ENCODE measurements at regions not wholly inside any gene's neighbourhood (a gene's known extent, or its start where the extent isn't known, plus 50 kb on each side); places are given as distances from the start of the nearest gene placed in this dataset.
"Not testable (repeated sequence)": the region's sequence is repeated elsewhere in the genome, so short reads cannot be mapped to it uniquely, and the experiment has no call there.

GRCh38 chr4:157775971-157776370 is 396.9 kb downstream of the GASK1B start:
- DNase-seq: no peak

GRCh38 chr4:157772907-157773306 is 399.9 kb downstream of the GASK1B start:
- no peak for DNase-seq

GRCh38 chr4:157768419-157768818 is 404.4 kb downstream of the GASK1B start:
- no peak for DNase-seq

DNA sequence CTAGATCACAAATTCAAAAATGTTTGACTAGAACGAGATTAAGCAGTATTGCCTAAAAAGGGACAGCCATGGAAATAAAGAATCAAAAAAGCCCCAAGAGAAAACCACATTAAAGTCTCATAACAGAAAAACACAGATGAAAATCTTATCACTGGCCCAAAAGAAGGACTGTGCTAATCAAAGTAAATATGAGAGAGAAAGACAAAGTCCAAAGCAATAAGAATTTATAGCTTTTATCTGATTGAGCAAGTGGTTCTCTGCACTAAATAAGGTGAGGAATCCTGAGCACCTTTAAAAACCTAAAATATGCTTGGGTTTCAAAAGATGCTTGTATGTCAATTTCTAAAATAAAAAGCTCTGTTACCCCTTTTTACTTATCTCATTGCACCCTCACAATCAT is 409.3 kb downstream of the GASK1B start:
- DNase-seq: no peak

- DNase-seq: no peak
These were observed 418.4 kb downstream of the GASK1B start for GRCh38 chr4:157754410-157754809.

GRCh38 chr4:157751631-157752030 is 421.2 kb downstream of the GASK1B start:
- DNase-seq: no peak

DNA sequence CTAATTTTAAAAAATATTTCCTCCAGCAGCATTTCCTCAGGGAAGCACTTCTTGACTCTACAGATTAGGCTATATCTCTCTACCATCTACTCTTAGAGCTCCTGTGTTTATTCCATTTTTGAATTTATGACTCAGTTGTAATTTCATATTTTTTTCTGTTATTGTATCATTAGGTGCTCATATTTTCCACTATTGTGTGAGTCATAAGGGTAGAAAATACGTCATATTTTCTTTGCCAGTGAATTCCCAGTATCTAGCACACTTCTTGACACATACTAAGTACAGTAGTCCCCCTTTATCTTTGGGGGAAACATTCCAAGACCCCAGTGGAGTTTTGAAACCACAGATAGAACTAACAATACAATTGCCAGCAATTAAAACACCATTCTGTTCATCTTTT is 431.2 kb downstream of the GASK1B start:
- DNase-seq: no peak

GRCh38 chr4:157739242-157739641 is 433.6 kb downstream of the GASK1B start:
- no peak for DNase-seq

DNA sequence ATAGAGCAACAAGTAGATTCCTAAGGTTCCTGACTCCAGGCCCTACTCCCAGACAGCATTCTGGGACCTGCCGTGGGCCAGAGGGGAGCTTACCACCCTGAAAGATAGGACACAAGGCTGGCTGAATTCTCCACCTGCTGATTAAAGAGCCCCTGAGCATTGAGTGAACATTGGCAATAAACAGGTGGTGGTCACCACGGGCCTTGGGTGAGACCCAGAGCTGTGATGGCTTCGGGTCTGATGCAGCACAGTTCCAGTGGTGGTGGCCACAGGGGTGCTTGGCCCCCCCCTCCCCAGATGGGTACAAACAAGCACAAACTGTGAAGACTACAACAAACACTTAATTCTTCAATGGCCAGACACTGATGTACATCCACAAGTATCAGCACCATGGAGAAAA is 444.6 kb downstream of the GASK1B start:
- DNase-seq: no peak

GRCh38 chr4:157727163-157727562 is 445.7 kb downstream of the GASK1B start:
- DNase-seq: no peak

- DNase-seq: no peak
These were observed 450.7 kb downstream of the GASK1B start for GRCh38 chr4:157722146-157722545.

GRCh38 chr4:157713342-157713741 is 459.5 kb downstream of the GASK1B start:
- peak; percentile 74 for DNase-seq

GRCh38 chr4:157706155-157706554 is 466.7 kb downstream of the GASK1B start:
- DNase-seq: no peak

- DNase-seq: no peak
These were observed 470.0 kb downstream of the GASK1B start for GRCh38 chr4:157702831-157703230.

GRCh38 chr4:157701695-157701994 is 471.2 kb downstream of the GASK1B start:
- DNase-seq: no peak

GRCh38 chr4:157700898-157701694 is 471.7 kb downstream of the GASK1B start:
- DNase-seq: no peak

- DNase-seq: no peak
These were observed 468.9 kb downstream of the GRIA2 start for GRCh38 chr4:157689476-157689875.

GRCh38 chr4:157687971-157688370 is 467.4 kb downstream of the GRIA2 start:
- DNase-seq: no peak

DNA sequence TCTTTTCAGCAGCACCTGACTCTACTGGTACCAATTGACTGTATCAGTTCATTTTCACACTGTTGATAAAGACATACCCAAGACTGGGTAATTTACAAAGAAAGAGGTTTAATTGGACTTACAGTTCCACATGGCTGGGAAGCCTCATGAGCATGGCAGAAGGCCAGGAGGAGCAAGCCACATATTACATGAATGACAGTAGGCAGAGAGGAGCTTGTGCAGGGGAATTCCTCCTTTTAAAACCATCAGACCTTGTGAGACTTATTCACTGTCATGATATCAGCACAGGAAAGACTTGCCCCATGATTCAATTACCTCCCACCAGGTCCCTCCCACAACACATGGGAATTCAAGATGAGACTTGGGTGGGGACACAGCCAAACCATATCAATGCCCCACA is 458.8 kb downstream of the GRIA2 start:
- DNase-seq: not testable (repeated sequence)

- DNase-seq: no peak
These were observed 457.9 kb downstream of the GRIA2 start for GRCh38 chr4:157678478-157678877.

DNA sequence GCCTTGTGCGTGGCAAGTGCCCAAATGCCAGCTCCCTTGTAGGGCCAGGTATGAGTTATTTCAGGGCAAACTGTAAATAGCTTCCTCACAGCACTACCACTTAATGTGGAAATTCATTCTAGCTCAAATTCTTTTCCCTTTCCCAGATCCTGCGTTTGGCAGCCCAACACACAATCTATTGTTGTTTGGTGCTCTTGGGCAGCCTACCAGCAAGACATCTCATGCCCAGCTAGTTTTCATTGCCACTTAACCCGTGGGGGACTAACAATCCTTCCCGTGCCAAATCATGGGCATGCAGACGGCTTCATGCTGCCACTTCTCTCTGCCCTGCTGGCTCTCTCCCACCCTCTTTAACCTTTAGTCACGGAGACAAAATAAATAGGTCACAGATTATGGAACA is 454.2 kb downstream of the GRIA2 start:
- DNase-seq: peak; percentile 55

- DNase-seq: no peak
These were observed 447.3 kb downstream of the GRIA2 start for GRCh38 chr4:157667836-157668235.

DNA sequence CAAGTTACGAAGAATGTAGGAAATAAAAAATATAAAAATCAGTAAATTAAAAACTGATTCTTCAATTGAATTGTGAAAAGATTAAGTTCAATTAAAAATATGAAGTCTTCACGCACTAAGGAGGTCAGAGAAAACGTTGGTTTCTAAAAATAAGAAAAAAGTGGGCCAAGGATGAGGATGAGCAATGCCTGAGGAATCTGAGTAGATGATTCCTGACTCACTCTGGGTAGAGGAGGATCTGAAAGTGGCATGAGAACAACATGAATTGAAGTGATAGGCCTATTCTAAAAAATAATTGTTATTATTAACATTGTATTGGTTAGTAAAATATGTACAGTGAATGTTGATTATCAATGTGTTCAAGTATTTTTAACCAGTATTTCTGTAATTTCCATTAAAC is 444.2 kb downstream of the GRIA2 start:
- no peak for DNase-seq

GRCh38 chr4:157655096-157655809 is 434.7 kb downstream of the GRIA2 start:
- DNase-seq: no peak

DNA sequence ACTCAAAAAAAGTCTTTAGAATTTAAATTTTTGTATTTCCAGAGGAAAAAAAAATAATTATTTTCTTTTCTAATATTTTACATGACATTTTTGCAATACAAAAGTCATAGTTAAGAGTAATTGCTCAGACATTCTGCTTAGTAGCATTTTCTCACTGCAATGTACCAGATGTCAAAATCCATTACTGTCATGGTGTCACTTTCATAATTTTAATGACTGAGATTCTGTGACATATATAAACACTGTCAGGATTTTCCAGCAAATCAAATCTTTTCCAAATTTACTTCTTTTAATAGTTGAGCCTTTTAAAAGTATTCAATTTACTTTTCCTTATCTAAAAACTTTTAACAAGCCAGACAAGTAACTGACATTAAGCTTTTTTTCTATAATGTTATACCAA is 422.7 kb downstream of the GRIA2 start:
- no peak for DNase-seq

Measured in NCI-H2029 treated with DMSO at 0.1 percent for 48 hours (cell line).